HK-2 (cell line): ENCODE measurements at regions not wholly inside any gene's neighbourhood (a gene's known extent, or its start where the extent isn't known, plus 50 kb on each side); places are given as distances from the start of the nearest gene placed in this dataset.

Experiments
- DNase-seq: peaks from one replicate; pipeline ENCODE4 v3.0.0-alpha.2; 2018; ENCODE audit not compliant: unreplicated experiment

- DNase-seq, result no peak
Measured at GRCh38 chr3:186487819-186488218, 56.4 kb downstream of the CRYGS start.

GRCh38 chr3:186487037-186487436 lies 57.1 kb downstream of the CRYGS start:
- no peak for DNase-seq

GRCh38 chr3:186483611-186484340 lies 60.4 kb downstream of the CRYGS start:
- DNase-seq, result no peak

- DNase-seq, result no peak
Measured at GRCh38 chr3:186481526-186481925, 62.7 kb downstream of the CRYGS start.

- no peak for DNase-seq
Measured at GRCh38 chr3:186477876-186478275, 66.3 kb downstream of the CRYGS start.

GRCh38 chr3:186477033-186477432 lies 67.1 kb downstream of the CRYGS start:
- no peak for DNase-seq

- no peak for DNase-seq
Measured at GRCh38 chr3:186476541-186476940, 67.6 kb downstream of the CRYGS start.

- DNase-seq, result no peak
Measured at GRCh38 chr3:186476044-186476468, 68.1 kb downstream of the CRYGS start.

GRCh38 chr3:186473166-186473565 lies 71.0 kb downstream of the CRYGS start:
- DNase-seq, result no peak

GRCh38 chr3:186472456-186473008 lies 71.6 kb downstream of the CRYGS start:
- no peak for DNase-seq

GRCh38 chr3:186471771-186472170 lies 72.4 kb downstream of the CRYGS start:
- DNase-seq, result no peak

GRCh38 chr3:186469525-186469924 lies 74.7 kb downstream of the CRYGS start:
- no peak for DNase-seq

GRCh38 chr3:186467969-186468368 lies 76.2 kb downstream of the CRYGS start:
- no peak for DNase-seq

GRCh38 chr3:186466391-186466974 lies 77.7 kb downstream of the CRYGS start:
- DNase-seq, result no peak

- no peak for DNase-seq
Measured at GRCh38 chr3:186465508-186465907, 78.7 kb downstream of the CRYGS start.

GRCh38 chr3:186464424-186465093 lies 79.6 kb downstream of the CRYGS start:
- DNase-seq, result no peak

- no peak for DNase-seq
Measured at GRCh38 chr3:186461141-186461540, 83.0 kb downstream of the CRYGS start.

GRCh38 chr3:186459108-186459467 lies 85.1 kb downstream of the CRYGS start:
- no peak for DNase-seq

- no peak for DNase-seq
Measured at GRCh38 chr3:186458306-186459107, 85.7 kb downstream of the CRYGS start.

- no peak for DNase-seq
Measured at GRCh38 chr3:186457236-186457635, 86.9 kb downstream of the CRYGS start.

- no peak for DNase-seq
Measured at GRCh38 chr3:186456731-186457191, 87.4 kb downstream of the CRYGS start.
